ENCODE measurements at regions not wholly inside any gene's neighbourhood (a gene's known extent, or its start where the extent isn't known, plus 50 kb on each side); places are given as distances from the start of the nearest gene placed in this dataset.
"Not testable (repeated sequence)": the region's sequence is repeated elsewhere in the genome, so short reads cannot be mapped to it uniquely, and the experiment has no call there.

DNA sequence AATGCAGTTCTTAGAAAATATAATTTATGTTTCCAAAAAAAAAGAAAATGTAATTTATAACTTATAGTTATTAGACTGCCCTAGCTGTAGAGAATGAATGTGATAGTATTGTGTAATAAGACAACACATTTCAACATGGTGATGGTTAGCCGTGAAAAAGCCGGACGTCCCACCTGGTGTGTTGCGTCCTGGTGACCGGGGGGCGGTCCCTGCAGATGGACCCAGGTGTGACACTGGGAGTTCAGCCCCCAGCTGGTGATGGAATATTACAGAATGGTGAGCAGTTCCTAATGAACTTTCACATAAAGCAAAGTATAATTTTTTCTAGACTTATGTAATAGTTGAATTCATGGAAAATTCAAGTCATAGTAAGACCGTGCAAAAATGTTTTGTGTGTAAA lies 132.8 kb downstream of the LAT start:
- Mint-ChIP-seq H3K9me3 (no peaks in the 10 kb centered on the region), H3K27me3 (ENCODE audit: insufficient read depth) (peaks cover 6% of the 10 kb centered on the region), H3K27ac (no peak overlapping the region), H3K4me3 (no peak overlapping the region), H3K4me1 (ENCODE audit: low read depth) (peaks cover 19% of the 10 kb centered on the region), H3K36me3 (ENCODE audit: low read depth) (no peaks in the 10 kb centered on the region)
- TF ChIP-seq, protein P1, sequence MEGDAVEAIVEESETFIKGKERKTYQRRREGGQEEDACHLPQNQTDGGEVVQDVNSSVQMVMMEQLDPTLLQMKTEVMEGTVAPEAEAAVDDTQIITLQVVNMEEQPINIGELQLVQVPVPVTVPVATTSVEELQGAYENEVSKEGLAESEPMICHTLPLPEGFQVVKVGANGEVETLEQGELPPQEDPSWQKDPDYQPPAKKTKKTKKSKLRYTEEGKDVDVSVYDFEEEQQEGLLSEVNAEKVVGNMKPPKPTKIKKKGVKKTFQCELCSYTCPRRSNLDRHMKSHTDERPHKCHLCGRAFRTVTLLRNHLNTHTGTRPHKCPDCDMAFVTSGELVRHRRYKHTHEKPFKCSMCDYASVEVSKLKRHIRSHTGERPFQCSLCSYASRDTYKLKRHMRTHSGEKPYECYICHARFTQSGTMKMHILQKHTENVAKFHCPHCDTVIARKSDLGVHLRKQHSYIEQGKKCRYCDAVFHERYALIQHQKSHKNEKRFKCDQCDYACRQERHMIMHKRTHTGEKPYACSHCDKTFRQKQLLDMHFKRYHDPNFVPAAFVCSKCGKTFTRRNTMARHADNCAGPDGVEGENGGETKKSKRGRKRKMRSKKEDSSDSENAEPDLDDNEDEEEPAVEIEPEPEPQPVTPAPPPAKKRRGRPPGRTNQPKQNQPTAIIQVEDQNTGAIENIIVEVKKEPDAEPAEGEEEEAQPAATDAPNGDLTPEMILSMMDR (IDR thresholded peaks at IDR 0.05): no peak
- no peak for DNase-seq

DNA sequence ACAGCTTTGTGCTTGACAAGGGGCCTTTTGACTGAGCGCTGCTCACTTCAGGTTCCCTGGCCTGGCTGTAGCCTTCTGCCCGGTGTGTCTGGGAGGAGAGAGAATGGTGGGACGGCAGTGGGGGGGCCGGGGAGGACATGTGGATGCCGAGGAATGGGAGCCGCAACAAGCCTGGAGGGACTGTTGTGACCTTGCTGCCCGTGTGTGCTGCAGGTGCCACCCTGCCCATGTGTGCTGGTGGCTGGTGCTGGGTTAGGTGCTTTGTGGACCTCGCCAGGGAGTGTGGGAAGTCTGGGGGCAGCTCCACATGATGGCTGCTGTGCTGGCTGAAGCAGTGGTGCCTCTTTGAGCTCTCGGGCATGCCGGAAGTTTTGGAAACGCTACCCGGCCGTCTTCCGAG lies 132.1 kb downstream of the LAT start:
- no peak overlapping the region for H3K4me3 Mint-ChIP-seq

DNA sequence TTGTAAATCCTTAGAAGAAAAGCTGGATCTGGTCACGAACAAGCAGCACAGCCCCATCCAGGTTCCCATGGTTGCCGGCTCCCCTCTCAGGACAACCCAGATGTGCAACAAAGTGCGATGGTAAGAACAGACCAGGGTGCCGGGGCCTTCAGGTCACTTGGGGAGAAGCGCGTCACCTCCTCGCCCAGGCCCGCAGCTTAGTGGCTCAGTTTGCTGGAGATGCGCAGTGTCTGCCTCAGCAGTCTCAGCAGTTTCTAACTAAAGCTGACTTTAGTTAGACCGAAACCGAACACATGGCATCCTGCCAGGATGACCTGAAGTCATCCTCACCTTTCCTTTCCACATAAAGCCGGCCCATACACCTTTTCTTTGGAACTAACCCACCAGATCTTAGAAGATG lies 131.4 kb downstream of the LAT start:
- H3K9me3 Mint-ChIP-seq: not testable (repeated sequence)

More for the DNA sequence above, 132.1 kb downstream of the LAT start:
- Mint-ChIP-seq H3K27ac (no peak overlapping the region), H3K36me3 (ENCODE audit: low read depth) (no peaks in the 10 kb centered on the region), H3K4me1 (ENCODE audit: low read depth) (peaks cover 19% of the 10 kb centered on the region), H3K27me3 (ENCODE audit: insufficient read depth) (peaks cover 6% of the 10 kb centered on the region), H3K9me3 (no peaks in the 10 kb centered on the region)
- DNase-seq: no peak
- TF ChIP-seq, protein P1 (IDR thresholded peaks at IDR 0.05): no peak

DNA sequence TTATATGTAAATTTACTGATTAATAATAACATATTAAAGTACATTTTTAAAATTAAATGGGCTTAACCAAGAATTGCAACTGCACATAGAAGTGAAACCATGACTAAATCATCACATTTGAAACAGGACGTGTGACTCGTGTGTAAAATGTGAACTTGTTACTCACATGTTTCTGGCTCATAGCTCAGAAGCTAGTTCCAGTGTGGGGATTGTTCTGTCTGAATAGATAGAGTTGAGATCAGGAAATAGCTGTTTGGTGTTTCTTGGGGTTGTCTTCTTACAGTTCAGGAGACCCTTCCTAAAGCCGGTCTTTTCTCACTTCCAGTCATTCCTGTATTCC lies 130.9 kb downstream of the LAT start:
- peak overlapping the region; percentile 26; the same call in 1 of the 2 replicates for H3K27ac Mint-ChIP-seq
- peak; percentile 20 for DNase-seq
- peaks cover 11% of the 10 kb centered on the region for H3K27me3 Mint-ChIP-seq (ENCODE audit: insufficient read depth)
- H3K36me3 Mint-ChIP-seq (ENCODE audit: low read depth); H3K9me3 Mint-ChIP-seq: not testable (repeated sequence)
- H3K4me1 Mint-ChIP-seq (ENCODE audit: low read depth): peaks cover 19% of the 10 kb centered on the region
- peak overlapping the region; percentile 63; the same call in 1 of the 2 replicates for H3K4me3 Mint-ChIP-seq

More for the DNA sequence above, 131.4 kb downstream of the LAT start:
- not testable (repeated sequence) for H3K27me3 Mint-ChIP-seq (ENCODE audit: insufficient read depth); H3K4me3 Mint-ChIP-seq; DNase-seq; H3K36me3 Mint-ChIP-seq (ENCODE audit: low read depth)
- peak overlapping the region; percentile 26; the same call in 1 of the 2 replicates for H3K27ac Mint-ChIP-seq
- H3K4me1 Mint-ChIP-seq (ENCODE audit: low read depth): peaks cover 19% of the 10 kb centered on the region

DNA sequence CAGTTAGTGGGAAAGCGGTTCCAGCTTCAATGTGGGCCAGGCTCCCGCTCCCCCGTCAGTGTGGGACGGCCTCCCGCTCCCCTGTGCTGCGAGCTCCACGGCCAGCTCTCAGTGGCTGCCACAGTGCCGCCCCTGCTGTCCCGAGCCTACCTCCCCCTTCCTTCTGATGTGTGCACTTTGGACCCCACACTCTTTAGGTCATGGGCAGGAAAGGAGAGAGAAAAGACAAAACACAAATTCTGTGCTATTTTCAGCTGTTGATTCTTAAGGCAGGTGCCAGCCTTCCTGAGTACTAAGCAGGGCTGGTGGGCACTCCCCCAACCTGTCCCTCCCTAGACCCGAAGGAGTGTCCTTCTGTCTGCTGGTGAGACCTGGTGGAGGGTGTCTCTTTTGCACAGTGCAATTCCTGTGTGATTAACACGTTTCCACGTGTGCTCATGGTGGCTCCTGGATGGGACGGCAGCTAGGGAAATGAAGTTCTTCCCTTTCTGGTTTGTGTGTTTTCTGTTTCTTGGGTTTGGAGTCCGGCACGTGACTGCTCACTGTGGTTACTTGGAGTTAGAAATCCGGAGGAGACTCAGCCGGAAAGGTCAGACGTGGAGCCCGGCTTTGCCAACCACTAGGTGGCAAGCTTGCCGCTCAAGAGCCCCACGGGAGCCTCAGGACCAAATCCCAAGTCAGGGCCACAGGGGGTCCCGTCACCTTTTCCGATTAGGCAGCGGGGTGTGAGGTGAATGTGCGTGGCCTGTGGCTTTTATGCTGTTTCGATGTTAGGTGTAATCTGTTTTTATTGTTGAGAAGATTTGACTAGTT lies 130.3 kb downstream of the LAT start:
- H3K4me3 Mint-ChIP-seq: peak overlapping the region; percentile 63
- peaks cover 19% of the 10 kb centered on the region for H3K4me1 Mint-ChIP-seq (ENCODE audit: low read depth)
- not testable (repeated sequence) for H3K27ac Mint-ChIP-seq; H3K9me3 Mint-ChIP-seq; H3K36me3 Mint-ChIP-seq (ENCODE audit: low read depth)
- TF ChIP-seq, protein P1 (IDR thresholded peaks at IDR 0.05): peak; percentile 86
- peak; percentile 56 for DNase-seq
- peaks cover 17% of the 10 kb centered on the region for H3K27me3 Mint-ChIP-seq (ENCODE audit: insufficient read depth)

DNA sequence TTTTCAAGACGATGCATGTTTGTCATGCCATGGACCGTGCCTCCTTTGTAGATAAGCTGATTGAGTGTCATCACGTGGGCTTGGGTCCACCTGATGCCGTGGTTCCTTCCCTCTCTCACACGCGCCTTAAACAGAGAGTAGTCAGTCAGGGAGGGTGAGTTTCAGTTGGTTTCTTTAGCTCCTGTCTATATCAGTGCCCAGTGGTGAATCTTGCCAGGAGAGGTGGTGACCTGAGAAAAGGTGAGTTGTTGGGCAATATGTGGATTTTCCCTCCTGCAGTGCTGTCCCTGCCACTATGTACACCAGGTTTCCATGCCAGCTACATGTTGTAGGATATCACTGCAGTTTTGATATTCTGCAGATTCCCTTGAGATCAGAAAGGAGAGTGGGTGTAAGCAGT lies 129.7 kb downstream of the LAT start:
- TF ChIP-seq, protein P1 (IDR thresholded peaks at IDR 0.05): no peak
- Mint-ChIP-seq H3K4me3 (no peak overlapping the region), H3K4me1 (ENCODE audit: low read depth) (peaks cover 19% of the 10 kb centered on the region), H3K27me3 (ENCODE audit: insufficient read depth) (peaks cover 18% of the 10 kb centered on the region), H3K27ac (no peak overlapping the region; the same call in 1 of the 2 replicates), H3K9me3 (no peaks in the 10 kb centered on the region), H3K36me3 (ENCODE audit: low read depth) (no peaks in the 10 kb centered on the region)
- DNase-seq: no peak

DNA sequence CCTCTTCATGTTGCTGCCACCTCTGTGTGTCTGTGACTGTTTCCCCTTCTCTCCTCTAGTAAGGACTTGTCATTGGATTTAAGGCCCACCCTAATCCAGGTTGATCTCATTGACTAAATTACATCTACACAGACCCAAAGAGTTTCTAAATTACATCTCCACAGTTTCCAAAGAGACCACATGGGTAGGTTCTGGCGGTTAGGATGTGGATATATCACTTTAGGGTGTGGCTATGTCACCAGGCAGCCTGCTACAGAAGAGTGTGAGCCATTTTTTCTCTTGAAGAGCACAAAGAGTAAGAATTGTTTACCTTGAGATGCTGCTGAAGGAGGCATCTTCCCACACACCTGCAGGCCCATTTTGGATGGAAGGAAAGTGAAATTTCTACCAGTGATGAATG lies 128.6 kb downstream of the LAT start:
- not testable (repeated sequence) for H3K27ac Mint-ChIP-seq; H3K9me3 Mint-ChIP-seq; DNase-seq; H3K4me3 Mint-ChIP-seq; H3K36me3 Mint-ChIP-seq (ENCODE audit: low read depth)
- Mint-ChIP-seq H3K27me3 (ENCODE audit: insufficient read depth) (peaks cover 18% of the 10 kb centered on the region), H3K4me1 (ENCODE audit: low read depth) (peaks cover 19% of the 10 kb centered on the region)

Data from HFFc6 (cell line).